Ishikawa (cell line): ENCODE measurements at regions not wholly inside any gene's neighbourhood (a gene's known extent, or its start where the extent isn't known, plus 50 kb on each side); places are given as distances from the start of the nearest gene placed in this dataset.

Experiments
- CEBPB ChIP-seq: IDR thresholded peaks from 2 replicates; pipeline ENCODE4 v1.6.1; 2012
- CREB1 ChIP-seq: IDR thresholded peaks from 2 replicates; pipeline ENCODE4 v1.6.1; 2012; ENCODE audit warnings: low read depth
- EGR1 ChIP-seq: IDR thresholded peaks from 2 replicates; pipeline ENCODE4 v1.6.1; 2012
- EP300 ChIP-seq: IDR thresholded peaks from 2 replicates; pipeline ENCODE4 v1.6.1; 2012; ENCODE audit warnings: borderline replicate concordance
- FOXM1 ChIP-seq: IDR thresholded peaks from 2 replicates; pipeline ENCODE4 v1.6.1; 2012; ENCODE audit warnings: low read depth, borderline replicate concordance
- MAX ChIP-seq: IDR thresholded peaks from 2 replicates; pipeline ENCODE4 v1.6.1; 2012
- NFIC ChIP-seq: IDR thresholded peaks from 2 replicates; pipeline ENCODE4 v1.6.1; 2012
- RAD21 ChIP-seq: IDR thresholded peaks from 2 replicates; pipeline ENCODE4 v1.6.1; 2012; ENCODE audit warnings: low read depth
- REST ChIP-seq: IDR thresholded peaks from 2 replicates; pipeline ENCODE4 v1.6.1; 2012; ENCODE audit warnings: low read depth, mild to moderate bottlenecking
- TAF1 ChIP-seq: IDR thresholded peaks from 2 replicates; pipeline ENCODE4 v1.6.1; 2012; ENCODE audit warnings: low read depth, mild to moderate bottlenecking
- TCF12 ChIP-seq: IDR thresholded peaks from 2 replicates; pipeline ENCODE4 v1.6.1; 2012; ENCODE audit warnings: low read depth
- TEAD4 ChIP-seq: IDR thresholded peaks from 2 replicates; pipeline ENCODE4 v1.6.1; 2012
- USF1 ChIP-seq: IDR thresholded peaks from 2 replicates; pipeline ENCODE4 v1.6.1; 2012
- YY1 ChIP-seq: IDR thresholded peaks from 2 replicates; pipeline ENCODE4 v1.6.1; 2012; ENCODE audit warnings: low read depth
- ZBTB7A ChIP-seq: IDR thresholded peaks from 2 replicates; pipeline ENCODE4 v1.6.1; 2012; ENCODE audit warnings: low read depth

GRCh38 chr13:111403266-111403665 lies 82.8 kb downstream of the TEX29 start:
- TF ChIP-seq EP300 (no peak), FOXM1 (no peak), ZBTB7A (no peak), TEAD4 (no peak), CEBPB (no peak), YY1 (no peak), TAF1 (no peak), CREB1 (no peak), TCF12 (no peak), USF1 (no peak)

- TF ChIP-seq CREB1, result no peak
- TF ChIP-seq ZBTB7A, result no peak
- no peak for TF ChIP-seq EP300
- no peak for TF ChIP-seq USF1
- TF ChIP-seq TAF1, result no peak
- TF ChIP-seq TCF12, result no peak
- TF ChIP-seq MAX, result no peak
- no peak for TF ChIP-seq RAD21
- no peak for TF ChIP-seq YY1
Measured at GRCh38 chr13:111404746-111405145, 84.3 kb downstream of the TEX29 start.

- no peak for TF ChIP-seq CEBPB
- TF ChIP-seq USF1, result no peak
- TF ChIP-seq TCF12, result no peak
- no peak for TF ChIP-seq CREB1
- no peak for TF ChIP-seq RAD21
- TF ChIP-seq YY1, result no peak
- no peak for TF ChIP-seq EGR1
- no peak for TF ChIP-seq FOXM1
- no peak for TF ChIP-seq REST
- no peak for TF ChIP-seq EP300
- TF ChIP-seq ZBTB7A, result no peak
- TF ChIP-seq NFIC, result no peak
- no peak for TF ChIP-seq MAX
- TF ChIP-seq TAF1, result no peak
- TF ChIP-seq TEAD4, result no peak
Measured at GRCh38 chr13:111406636-111407035, 86.2 kb downstream of the TEX29 start.

- TF ChIP-seq EP300 (no peak), RAD21 (no peak), REST (no peak), CEBPB (no peak), USF1 (no peak), MAX (no peak), TAF1 (no peak), CREB1 (no peak), ZBTB7A (no peak), YY1 (no peak), NFIC (no peak), FOXM1 (no peak), TCF12 (no peak), EGR1 (no peak)
Measured at GRCh38 chr13:111407381-111408131, 87.1 kb downstream of the TEX29 start.

- TF ChIP-seq REST (no peak), EGR1 (no peak), TCF12 (no peak), CEBPB (no peak), TEAD4 (no peak), MAX (no peak), ZBTB7A (no peak), FOXM1 (no peak), USF1 (no peak), YY1 (no peak), RAD21 (no peak), NFIC (no peak), EP300 (no peak), TAF1 (no peak), CREB1 (no peak)
Measured at GRCh38 chr13:111409413-111409812, 89.0 kb downstream of the TEX29 start.
